Stomach (tissue), 4 donors: ENCODE measurements at regions not wholly inside any gene's neighbourhood (a gene's known extent, or its start where the extent isn't known, plus 50 kb on each side); places are given as distances from the start of the nearest gene placed in this dataset.
"Not testable (repeated sequence)": the region's sequence is repeated elsewhere in the genome, so short reads cannot be mapped to it uniquely, and the experiment has no call there.

Experiments
- POLR2A ChIP-seq, 4 donors: fragments of 450-650 bp; IDR thresholded peaks; one replicate each; pipeline ENCODE4 v1.6.1; 2016; ENCODE audit warnings: antibody characterized with exemption in 4 of 4, control low read depth in 2 of 4, mild to moderate bottlenecking in 1 of 4, moderate library complexity in 1 of 4
- TF ChIP-seq, protein P1 (sequence below), 7 experiments: fragments of 450-650 bp in 4 of 7; fragments of 200-600 bp in 3 of 7; sonication (generic) in 3 of 7; IDR thresholded peaks; one replicate each; pipeline ENCODE4 v1.5.1; 2016 to 2019; ENCODE audit warnings: antibody characterized with exemption in 7 of 7, control low read depth in 2 of 7, mild to moderate bottlenecking in 1 of 7

DNA sequence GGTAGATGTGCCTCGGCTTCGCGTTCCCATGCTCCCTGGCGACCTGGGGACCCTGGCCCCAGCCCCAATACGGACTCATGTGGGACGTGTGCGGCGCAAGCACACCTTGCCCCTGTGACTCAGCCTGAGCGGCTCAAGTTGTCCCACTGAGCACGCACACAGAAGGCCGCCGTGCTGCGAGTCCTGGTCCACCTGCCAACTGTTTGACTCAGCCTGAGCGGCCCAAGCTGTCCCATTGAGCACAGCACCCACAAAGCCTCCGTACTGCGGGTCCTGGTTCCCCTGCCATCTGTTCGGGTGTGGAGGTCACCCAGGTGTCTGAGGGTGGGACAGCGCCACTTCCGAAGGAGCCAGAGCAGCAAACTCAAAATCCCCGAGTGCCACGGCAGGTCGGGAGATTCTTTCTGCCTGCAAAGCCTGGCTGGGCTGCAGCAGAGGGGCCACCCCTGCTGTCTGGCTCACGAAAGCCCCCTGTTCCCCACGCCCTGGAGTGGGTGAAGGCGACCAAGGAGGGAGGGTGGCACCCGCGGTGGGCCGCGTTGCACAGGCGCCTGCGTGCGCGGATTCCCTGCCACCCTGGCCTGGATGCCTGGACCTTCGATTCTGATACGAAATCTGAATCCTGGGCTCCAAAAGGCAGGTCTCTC, 362.6 kb upstream of the DEFB115 start:
- not testable (repeated sequence) for TF ChIP-seq POLR2A (IDR thresholded peaks at IDR 0.05)
- TF ChIP-seq, protein P1, sequence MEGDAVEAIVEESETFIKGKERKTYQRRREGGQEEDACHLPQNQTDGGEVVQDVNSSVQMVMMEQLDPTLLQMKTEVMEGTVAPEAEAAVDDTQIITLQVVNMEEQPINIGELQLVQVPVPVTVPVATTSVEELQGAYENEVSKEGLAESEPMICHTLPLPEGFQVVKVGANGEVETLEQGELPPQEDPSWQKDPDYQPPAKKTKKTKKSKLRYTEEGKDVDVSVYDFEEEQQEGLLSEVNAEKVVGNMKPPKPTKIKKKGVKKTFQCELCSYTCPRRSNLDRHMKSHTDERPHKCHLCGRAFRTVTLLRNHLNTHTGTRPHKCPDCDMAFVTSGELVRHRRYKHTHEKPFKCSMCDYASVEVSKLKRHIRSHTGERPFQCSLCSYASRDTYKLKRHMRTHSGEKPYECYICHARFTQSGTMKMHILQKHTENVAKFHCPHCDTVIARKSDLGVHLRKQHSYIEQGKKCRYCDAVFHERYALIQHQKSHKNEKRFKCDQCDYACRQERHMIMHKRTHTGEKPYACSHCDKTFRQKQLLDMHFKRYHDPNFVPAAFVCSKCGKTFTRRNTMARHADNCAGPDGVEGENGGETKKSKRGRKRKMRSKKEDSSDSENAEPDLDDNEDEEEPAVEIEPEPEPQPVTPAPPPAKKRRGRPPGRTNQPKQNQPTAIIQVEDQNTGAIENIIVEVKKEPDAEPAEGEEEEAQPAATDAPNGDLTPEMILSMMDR (IDR thresholded peaks at IDR 0.05): not testable (repeated sequence)
